HCT116 (cell line): ENCODE measurements at regions not wholly inside any gene's neighbourhood (a gene's known extent, or its start where the extent isn't known, plus 50 kb on each side); places are given as distances from the start of the nearest gene placed in this dataset.

ENCODE experiments used
- ATF3 ChIP-seq: IDR thresholded peaks from 2 replicates; pipeline ENCODE4 v1.6.1; 2012
- CBX3 ChIP-seq: IDR thresholded peaks from 2 replicates; pipeline ENCODE4 v1.6.1; 2012; ENCODE audit warnings: low read depth
- CTCF ChIP-seq, 3 experiments: fragments of 200-600 bp in 1 of 3; sonication (generic) in 1 of 3; IDR thresholded peaks in 2 of 3; conservative IDR thresholded peaks in 1 of 3; 2 replicates each; pipeline ENCODE4 v1.5.1; 2012 to 2017; ENCODE audit warnings: low read depth in 2 of 3, low read length in 2 of 3, antibody characterized with exemption in 1 of 3, borderline replicate concordance in 1 of 3, control low read depth in 1 of 3, mild to moderate bottlenecking in 1 of 3, mixed read lengths in 1 of 3, mixed run types in 1 of 3, moderate library complexity in 1 of 3; ENCODE audit not compliant: insufficient read depth in 1 of 3
- EGR1 ChIP-seq: IDR thresholded peaks from 2 replicates; pipeline ENCODE4 v1.6.1; 2012; ENCODE audit warnings: low read depth
- EZH2 ChIP-seq: fragments of 200-600 bp; sonication (generic); IDR thresholded peaks from 2 replicates; pipeline ENCODE4 v1.6.1; 2017; ENCODE audit warnings: antibody characterized with exemption, mixed run types
- EZH2phosphoT487 ChIP-seq: fragments of 200-600 bp; IDR thresholded peaks from 2 replicates; pipeline ENCODE4 v1.6.1; 2018; ENCODE audit warnings: antibody characterized with exemption, borderline replicate concordance
- MAX ChIP-seq: IDR thresholded peaks from 2 replicates; pipeline ENCODE4 v1.6.1; 2012
- POLR2A ChIP-seq: IDR thresholded peaks from 2 replicates; pipeline ENCODE4 v1.7.0; 2011; ENCODE audit warnings: borderline replicate concordance; ENCODE audit not compliant: insufficient read depth, insufficient read length; ENCODE audit errors: extremely low read depth
- POLR2AphosphoS5 ChIP-seq: IDR thresholded peaks from 2 replicates; pipeline ENCODE4 v1.6.1; 2011; ENCODE audit warnings: mild to moderate bottlenecking, low read depth, low read length, moderate library complexity
- RAD21 ChIP-seq: IDR thresholded peaks from 2 replicates; pipeline ENCODE4 v1.6.1; 2012; ENCODE audit warnings: low read depth, mild to moderate bottlenecking
- REST ChIP-seq: IDR thresholded peaks from 2 replicates; pipeline ENCODE4 v1.6.1; 2012; ENCODE audit warnings: low read depth
- SP1 ChIP-seq: IDR thresholded peaks from 2 replicates; pipeline ENCODE4 v1.6.1; 2012; ENCODE audit warnings: low read depth
- ZBTB33 ChIP-seq: IDR thresholded peaks from 2 replicates; pipeline ENCODE4 v1.6.1; 2011; ENCODE audit warnings: mild to moderate bottlenecking, low read length, moderate library complexity; ENCODE audit not compliant: insufficient replicate concordance; ENCODE audit errors: extremely low read depth
- ZNF274 ChIP-seq: fragments of 200-500 bp; sonication (Bioruptor generic); IDR thresholded peaks from 2 replicates; pipeline ENCODE4 v1.6.1; 2014; ENCODE audit warnings: mild to moderate bottlenecking, low read depth, low read length, inconsistent platforms

GRCh38 chr1:214902636-214903320, 179.8 kb upstream of the KCNK2 start:
- TF ChIP-seq CTCF (IDR thresholded peaks at IDR 0.05 in 2 of 3, conservative IDR thresholded peaks at IDR 0.05 in 1 of 3; ENCODE audit: borderline replicate concordance in 1 of 3, insufficient read depth in 1 of 3, low read depth in 2 of 3, low read length in 2 of 3) (no peak), EZH2 (no peak), RAD21 (no peak), SP1 (no peak), EZH2phosphoT487 (no peak), ZNF274 (no peak), POLR2A (no peak), POLR2AphosphoS5 (no peak), MAX (no peak), REST (no peak), CBX3 (no peak), ZBTB33 (no peak), EGR1 (no peak), ATF3 (no peak)
